ENCODE measurements at regions not wholly inside any gene's neighbourhood (a gene's known extent, or its start where the extent isn't known, plus 50 kb on each side); places are given as distances from the start of the nearest gene placed in this dataset.

GRCh38 chrX:9414416-9414815 lies 50.4 kb upstream of the TBL1X start:
- no peak overlapping the region for H3K4me2 ChIP-seq (ENCODE audit: low read depth, low read length, poor library complexity, severe bottlenecking)
- H3K9me3 ChIP-seq (ENCODE audit: insufficient read depth, low read depth, low read length) = no peaks in the 10 kb centered on the region
- H3K4me3 ChIP-seq (ENCODE audit: low read length, poor library complexity, severe bottlenecking) = no peak overlapping the region
- no peak overlapping the region for H3K9ac ChIP-seq (ENCODE audit: low read depth, low read length, poor library complexity, severe bottlenecking)
- H3K79me2 ChIP-seq (ENCODE audit: insufficient read depth, low read length) = no peaks in the 10 kb centered on the region
- no peak for TF ChIP-seq EZH2phosphoT487 (IDR thresholded peaks at IDR 0.05; ENCODE audit: borderline replicate concordance)
- TF ChIP-seq, protein P1, sequence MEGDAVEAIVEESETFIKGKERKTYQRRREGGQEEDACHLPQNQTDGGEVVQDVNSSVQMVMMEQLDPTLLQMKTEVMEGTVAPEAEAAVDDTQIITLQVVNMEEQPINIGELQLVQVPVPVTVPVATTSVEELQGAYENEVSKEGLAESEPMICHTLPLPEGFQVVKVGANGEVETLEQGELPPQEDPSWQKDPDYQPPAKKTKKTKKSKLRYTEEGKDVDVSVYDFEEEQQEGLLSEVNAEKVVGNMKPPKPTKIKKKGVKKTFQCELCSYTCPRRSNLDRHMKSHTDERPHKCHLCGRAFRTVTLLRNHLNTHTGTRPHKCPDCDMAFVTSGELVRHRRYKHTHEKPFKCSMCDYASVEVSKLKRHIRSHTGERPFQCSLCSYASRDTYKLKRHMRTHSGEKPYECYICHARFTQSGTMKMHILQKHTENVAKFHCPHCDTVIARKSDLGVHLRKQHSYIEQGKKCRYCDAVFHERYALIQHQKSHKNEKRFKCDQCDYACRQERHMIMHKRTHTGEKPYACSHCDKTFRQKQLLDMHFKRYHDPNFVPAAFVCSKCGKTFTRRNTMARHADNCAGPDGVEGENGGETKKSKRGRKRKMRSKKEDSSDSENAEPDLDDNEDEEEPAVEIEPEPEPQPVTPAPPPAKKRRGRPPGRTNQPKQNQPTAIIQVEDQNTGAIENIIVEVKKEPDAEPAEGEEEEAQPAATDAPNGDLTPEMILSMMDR (conservative IDR thresholded peaks at IDR 0.05; ENCODE audit: low read length) = no peak
- no peaks in the 10 kb centered on the region for H4K20me1 ChIP-seq (ENCODE audit: insufficient read depth, low read length, poor library complexity, severe bottlenecking)
- no peaks in the 10 kb centered on the region for H3K4me1 ChIP-seq (ENCODE audit: insufficient read depth, low read length, poor library complexity, severe bottlenecking)
- no peaks in the 10 kb centered on the region for H3K9me2 ChIP-seq (replicated peaks; ENCODE audit: low read depth, low read length)
- no peaks in the 10 kb centered on the region for H3F3A ChIP-seq (ENCODE audit: low read depth)
- H2AFZ ChIP-seq (ENCODE audit: low read length) = no peak overlapping the region
- H3K27me3 ChIP-seq (ENCODE audit: insufficient read depth, low read length, poor library complexity, severe bottlenecking) = no peaks in the 10 kb centered on the region
- H3K36me3 ChIP-seq (ENCODE audit: insufficient read depth, low read length) = no peaks in the 10 kb centered on the region
